Small intestine (tissue), 7 donors: ENCODE measurements at regions not wholly inside any gene's neighbourhood (a gene's known extent, or its start where the extent isn't known, plus 50 kb on each side); places are given as distances from the start of the nearest gene placed in this dataset.

ENCODE experiments used
- DNase-seq, 2 donors: peaks; one replicate each; pipeline versions ENCODE4 v3.0.0 to v3.0.0-alpha.2; 2013
- FAIRE-seq: peaks from 2 replicates; lab custom pipeline; 2012; peaks lifted over from hg19 to GRCh38; lab: Jason Lieb, UNC
- H3K27ac ChIP-seq, 3 donors: one replicate each; pipeline ENCODE4 v1.5.1; 2013; ENCODE audit warnings: low read length in 2 of 3, mild to moderate bottlenecking in 2 of 3, control low read depth in 1 of 3, inconsistent platforms in 1 of 3, low read depth in 1 of 3, moderate library complexity in 1 of 3
- H3K27me3 ChIP-seq, 3 donors: one replicate each; pipeline ENCODE4 v1.6.1; 2013; ENCODE audit warnings: low read length in 3 of 3, inconsistent platforms in 1 of 3; ENCODE audit not compliant: control insufficient read depth in 3 of 3, insufficient read depth in 3 of 3
- H3K36me3 ChIP-seq, 3 donors: one replicate each; pipeline ENCODE4 v1.6.1; 2013; ENCODE audit warnings: low read length in 3 of 3, inconsistent platforms in 1 of 3, low read depth in 1 of 3, mild to moderate bottlenecking in 1 of 3, moderate library complexity in 1 of 3; ENCODE audit not compliant: control insufficient read depth in 3 of 3, insufficient read depth in 2 of 3
- H3K4me1 ChIP-seq, 3 donors: one replicate each; pipeline ENCODE4 v1.6.1; 2013; ENCODE audit warnings: low read length in 2 of 3, inconsistent platforms in 1 of 3, low read depth in 1 of 3, mild to moderate bottlenecking in 1 of 3, moderate library complexity in 1 of 3; ENCODE audit not compliant: control insufficient read depth in 3 of 3, insufficient read depth in 2 of 3
- H3K4me3 ChIP-seq, 3 donors: one replicate each; pipeline ENCODE4 v1.5.1; 2013; ENCODE audit warnings: low read length in 3 of 3, control low read depth in 1 of 3, inconsistent platforms in 1 of 3, low read depth in 1 of 3, mild to moderate bottlenecking in 1 of 3, moderate library complexity in 1 of 3
- H3K9me3 ChIP-seq, 2 donors: one replicate each; pipeline ENCODE4 v1.6.1; 2013; ENCODE audit warnings: low read depth in 1 of 2, low read length in 1 of 2; ENCODE audit not compliant: control insufficient read depth in 2 of 2, insufficient read depth in 1 of 2
- WGBS, 3 donors: extraction: QIAGEN DNeasy Blood & Tissue Kit; methylation state at CpG; one replicate each; pipeline ENCODE4 v1.1.7; 2013; 5-methylcytosine and 5-hydroxymethylcytosine counted together
- donor health status: healthy with polysubstance abuse.
- donor health status: control.
- donor health status: control.
- donor health status: Bipolar disorder and iron deficiency.
- donor health status: healthy.

DNA sequence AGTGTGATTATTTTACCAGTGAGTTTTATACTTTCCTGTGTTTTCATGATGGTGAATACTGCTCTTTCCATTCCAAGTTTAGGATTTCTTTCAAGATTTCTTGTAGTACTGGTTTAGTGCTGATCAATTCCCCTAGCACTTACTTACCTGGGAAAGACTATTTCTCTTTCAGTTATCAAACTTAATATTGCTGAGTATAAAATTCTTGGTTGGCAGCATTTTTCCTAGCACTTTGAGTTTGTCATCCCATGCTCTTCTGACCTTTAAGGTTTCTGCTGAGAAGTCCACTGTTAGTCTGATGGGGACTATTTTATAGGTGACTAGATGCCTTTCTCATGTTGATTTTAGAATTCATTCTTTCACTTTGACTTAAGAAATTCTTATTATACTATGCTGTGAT, 842.8 kb upstream of the CITED2 start:
- H3K4me3 ChIP-seq, result no peak overlapping the region
- H3K4me1 ChIP-seq, result no peaks in the 10 kb centered on the region
- H3K27ac ChIP-seq, result no peak overlapping the region
- no peak for FAIRE-seq
- H3K9me3 ChIP-seq, result peaks cover 2 to 17% of the 10 kb centered on the region in 2 donors
- no peaks in the 10 kb centered on the region for H3K36me3 ChIP-seq
- H3K27me3 ChIP-seq, result no peaks in the 10 kb centered on the region
- no peak for DNase-seq

DNA sequence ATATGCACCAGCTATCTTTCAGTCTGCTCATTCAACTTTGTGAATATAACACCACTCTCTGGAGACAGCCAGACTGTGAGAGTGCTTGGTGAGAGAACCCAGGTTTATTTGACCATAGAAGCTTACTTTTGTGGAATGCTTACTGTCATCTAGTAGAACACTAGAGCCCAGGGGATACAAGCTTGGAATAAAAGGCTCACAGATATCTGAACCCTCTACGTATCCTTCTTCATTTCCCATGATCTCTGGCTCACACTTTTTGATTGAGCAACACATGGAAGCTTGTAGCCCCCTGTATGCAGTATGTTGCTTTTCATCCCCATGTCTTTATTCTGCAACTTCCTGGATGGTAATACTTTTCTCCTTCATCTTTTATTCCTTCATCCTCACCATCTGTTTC, 835.3 kb upstream of the CITED2 start:
- no peaks in the 10 kb centered on the region for H3K36me3 ChIP-seq
- no peaks in the 10 kb centered on the region for H3K27me3 ChIP-seq
- peaks cover 0 to 3% (median 0%) of the 10 kb centered on the region in 3 donors for H3K4me1 ChIP-seq
- no peak overlapping the region for H3K4me3 ChIP-seq
- no peak for FAIRE-seq
- no peak overlapping the region for H3K27ac ChIP-seq
- H3K9me3 ChIP-seq, result peaks cover 0 to 7% of the 10 kb centered on the region in 2 donors
- WGBS, 3 donors, result 82 to 97% (median 95%) methylated on average over 1 of the region's 1 CpG
- DNase-seq, result no peak

DNA sequence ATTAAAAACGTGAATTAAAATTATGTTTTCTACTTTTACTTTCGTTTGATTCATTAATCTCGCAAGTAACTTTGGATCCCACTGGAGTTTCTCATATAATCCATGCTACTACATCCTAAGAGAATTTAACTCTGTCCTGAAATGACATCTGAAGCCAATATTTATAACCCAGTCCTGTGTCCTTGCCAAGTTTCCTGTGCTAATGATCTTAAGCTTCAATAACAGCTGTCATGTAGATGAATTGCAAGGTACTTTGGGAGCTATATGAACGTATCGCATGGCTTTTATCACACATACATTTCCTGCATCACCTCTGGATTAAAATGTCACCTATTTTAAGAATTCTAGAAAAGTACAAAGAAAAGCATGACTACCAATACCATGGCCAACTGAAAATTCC, 833.8 kb upstream of the CITED2 start:
- DNase-seq (peak in 1 of 2 donors; percentile 45), FAIRE-seq (no peak)
- 9 to 36% (median 31%) methylated on average over 5 of the region's 5 CpGs for WGBS, 3 donors
- no peaks in the 10 kb centered on the region for H3K36me3 ChIP-seq
- no peaks in the 10 kb centered on the region for H3K27me3 ChIP-seq
- H3K4me3 ChIP-seq, result no peak overlapping the region
- H3K9me3 ChIP-seq, result peaks cover 0 to 7% of the 10 kb centered on the region in 2 donors
- H3K27ac ChIP-seq, result no peak overlapping the region
- peaks cover 0 to 3% (median 0%) of the 10 kb centered on the region in 3 donors for H3K4me1 ChIP-seq

DNA sequence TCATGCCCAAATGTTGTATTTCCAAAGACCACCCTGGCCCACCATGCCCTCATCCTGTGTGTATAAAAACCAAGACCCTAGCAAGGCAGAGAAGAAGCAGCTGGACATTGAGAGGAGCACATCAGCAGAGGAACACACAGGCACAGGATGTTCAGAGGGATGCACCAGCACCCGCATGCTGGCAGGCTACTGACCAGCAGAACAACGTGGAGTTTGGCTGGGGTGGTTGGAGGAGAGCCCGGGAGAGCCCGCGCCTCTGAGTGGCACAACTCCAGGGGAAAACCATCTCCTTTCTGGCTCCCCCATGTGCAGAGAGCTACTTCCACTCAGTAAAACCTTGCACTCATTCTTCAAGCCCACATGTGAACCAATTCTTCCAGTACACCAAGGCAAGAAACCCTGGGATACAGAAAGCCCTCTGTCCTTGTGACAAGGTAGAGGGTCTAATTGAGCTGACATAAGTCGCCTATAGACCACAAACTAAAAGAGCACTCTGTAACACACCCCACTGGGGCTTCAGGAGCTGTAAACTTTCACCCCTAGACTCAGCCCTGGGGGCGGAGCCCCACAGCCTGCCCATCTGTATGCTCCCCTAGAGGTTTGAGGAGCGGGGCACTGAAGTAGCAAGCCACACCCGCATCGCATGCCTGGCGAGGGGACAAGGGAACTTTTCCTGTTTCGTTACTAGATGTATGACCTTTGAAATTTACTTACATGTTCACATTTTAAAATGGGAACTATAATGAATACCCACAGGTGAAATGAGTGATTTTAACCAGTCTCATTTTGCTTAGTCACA, 831.5 kb upstream of the CITED2 start:
- H3K27me3 ChIP-seq, result no peaks in the 10 kb centered on the region
- peaks cover 0 to 7% of the 10 kb centered on the region in 2 donors for H3K9me3 ChIP-seq
- FAIRE-seq (no peak), DNase-seq (no peak)
- no peak overlapping the region for H3K27ac ChIP-seq
- no peak overlapping the region for H3K4me3 ChIP-seq
- peaks cover 0 to 3% (median 0%) of the 10 kb centered on the region in 3 donors for H3K4me1 ChIP-seq
- WGBS, 3 donors, result 67 to 83% (median 81%) methylated on average over 12 of the region's 12 CpGs
- H3K36me3 ChIP-seq, result no peaks in the 10 kb centered on the region

DNA sequence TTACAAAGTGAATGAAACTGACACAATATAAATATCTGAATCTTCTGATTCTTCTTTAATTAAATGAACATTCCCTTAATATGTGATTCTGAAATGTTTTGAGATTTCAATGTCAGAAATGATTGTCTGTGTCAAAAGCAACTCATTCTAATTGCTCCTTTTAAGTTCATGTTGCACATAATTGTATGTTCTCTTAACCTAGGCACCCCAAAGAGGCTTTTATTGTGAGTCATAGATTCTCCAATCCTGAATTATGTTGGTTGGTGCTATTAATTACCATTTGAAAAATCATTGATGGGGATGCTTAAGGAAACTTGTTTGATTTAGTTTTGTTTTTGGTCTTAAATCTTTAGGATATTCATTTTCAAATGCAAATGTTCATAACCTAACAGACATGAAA, 829.7 kb upstream of the CITED2 start:
- H3K4me3 ChIP-seq, result no peak overlapping the region
- H3K27me3 ChIP-seq, result no peaks in the 10 kb centered on the region
- H3K27ac ChIP-seq, result no peak overlapping the region
- no peaks in the 10 kb centered on the region for H3K36me3 ChIP-seq
- DNase-seq, result no peak
- peaks cover 0 to 3% (median 0%) of the 10 kb centered on the region in 3 donors for H3K4me1 ChIP-seq
- no peak for FAIRE-seq
- H3K9me3 ChIP-seq, result peaks cover 0 to 7% of the 10 kb centered on the region in 2 donors

GRCh38 chr6:140203661-140204147, 829.3 kb upstream of the CITED2 start:
- WGBS, 3 donors, result 26 to 50% (median 37%) methylated on average over 2 of the region's 2 CpGs
- peaks cover 0 to 7% of the 10 kb centered on the region in 2 donors for H3K9me3 ChIP-seq
- no peak for FAIRE-seq
- H3K36me3 ChIP-seq, result no peaks in the 10 kb centered on the region
- H3K4me1 ChIP-seq, result peaks cover 0 to 3% (median 0%) of the 10 kb centered on the region in 3 donors
- no peaks in the 10 kb centered on the region for H3K27me3 ChIP-seq
- H3K4me3 ChIP-seq, result no peak overlapping the region
- peak in 1 of 2 donors; percentile 3 for DNase-seq
- H3K27ac ChIP-seq, result no peak overlapping the region

DNA sequence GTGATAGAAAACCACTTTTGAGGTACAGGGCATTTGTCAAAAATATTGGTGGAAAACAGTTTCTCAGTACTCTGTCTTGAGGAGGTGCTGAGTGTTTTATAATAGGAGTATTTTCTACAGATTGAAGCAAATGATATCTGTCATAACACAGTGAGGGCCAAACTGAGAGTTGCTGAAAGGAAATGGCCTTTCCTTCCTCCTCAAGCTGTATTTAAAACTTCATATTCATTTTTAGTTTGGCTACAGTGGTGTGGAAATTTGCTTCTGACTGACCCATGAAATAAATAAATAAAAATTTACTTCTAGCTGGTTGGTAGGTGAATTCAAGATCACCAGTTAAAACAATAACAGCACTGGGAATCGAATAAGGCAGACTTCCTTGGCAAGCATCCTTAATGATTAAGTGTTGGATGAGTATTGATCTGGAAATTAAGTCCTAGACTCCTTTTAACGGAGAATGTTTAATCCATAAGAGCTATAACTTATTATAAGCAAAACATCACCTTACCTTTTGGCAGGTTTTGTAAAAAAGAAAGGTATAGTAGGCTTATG, 828.6 kb upstream of the CITED2 start:
- no peak overlapping the region for H3K27ac ChIP-seq
- WGBS, 3 donors, result 54 to 72% (median 56%) methylated on average over 2 of the region's 2 CpGs
- DNase-seq (no peak), FAIRE-seq (no peak)
- peaks cover 0 to 7% of the 10 kb centered on the region in 2 donors for H3K9me3 ChIP-seq
- no peaks in the 10 kb centered on the region for H3K4me1 ChIP-seq
- no peak overlapping the region for H3K4me3 ChIP-seq
- no peaks in the 10 kb centered on the region for H3K36me3 ChIP-seq
- H3K27me3 ChIP-seq, result no peaks in the 10 kb centered on the region

- Histone ChIP-seq H3K9me3 (peaks cover 0 to 7% of the 10 kb centered on the region in 2 donors), H3K4me3 (no peak overlapping the region), H3K4me1 (no peaks in the 10 kb centered on the region), H3K27ac (no peak overlapping the region), H3K36me3 (no peaks in the 10 kb centered on the region), H3K27me3 (no peaks in the 10 kb centered on the region)
- FAIRE-seq (no peak), DNase-seq (no peak)
- WGBS, 3 donors, result 90 to 96% (median 94%) methylated on average over 1 of the region's 1 CpG
Observed at GRCh38 chr6:140201787-140202458, 827.5 kb upstream of the CITED2 start.
